ENCODE measurements at regions not wholly inside any gene's neighbourhood (a gene's known extent, or its start where the extent isn't known, plus 50 kb on each side); places are given as distances from the start of the nearest gene placed in this dataset.
"Not testable (repeated sequence)": the region's sequence is repeated elsewhere in the genome, so short reads cannot be mapped to it uniquely, and the experiment has no call there.

- H3K27ac ChIP-seq (ENCODE audit: low read depth in 2 of 2, low read length in 1 of 2), result no peak overlapping the region
- H3K36me3 ChIP-seq (ENCODE audit: control insufficient read depth in 2 of 2, insufficient read depth in 2 of 2, low read length in 1 of 2), result no peaks in the 10 kb centered on the region
- no peaks in the 10 kb centered on the region for H3K4me1 ChIP-seq (ENCODE audit: control insufficient read depth in 2 of 2, insufficient read depth in 2 of 2, low read length in 1 of 2)
- no peak overlapping the region for H3K4me3 ChIP-seq (ENCODE audit: low read depth in 1 of 2, low read length in 2 of 2)
- 84 to 89% methylated on average over 1 of the region's 1 CpG for WGBS, 2 donors
- no peaks in the 10 kb centered on the region for H3K27me3 ChIP-seq (ENCODE audit: control insufficient read depth in 1 of 2, insufficient read depth in 2 of 2, low read length in 2 of 2)
- H3K9me3 ChIP-seq (ENCODE audit: control insufficient read depth in 2 of 2, insufficient read depth in 1 of 2, low read depth in 1 of 2, low read length in 1 of 2), result no peaks in the 10 kb centered on the region
Measured at GRCh38 chr20:54742193-54742592, 266.8 kb downstream of the DOK5 start.

GRCh38 chr20:54736421-54736820, 261.0 kb downstream of the DOK5 start:
- H3K4me1 ChIP-seq (ENCODE audit: control insufficient read depth in 2 of 2, insufficient read depth in 2 of 2, low read length in 1 of 2), result no peaks in the 10 kb centered on the region
- no peaks in the 10 kb centered on the region for H3K36me3 ChIP-seq (ENCODE audit: control insufficient read depth in 2 of 2, insufficient read depth in 2 of 2, low read length in 1 of 2)
- WGBS, 2 donors, result 87 to 89% methylated on average over 4 of the region's 4 CpGs
- H3K4me3 ChIP-seq (ENCODE audit: low read depth in 1 of 2, low read length in 2 of 2), result no peak overlapping the region
- no peak overlapping the region for H3K27ac ChIP-seq (ENCODE audit: low read depth in 2 of 2, low read length in 1 of 2)
- H3K27me3 ChIP-seq (ENCODE audit: control insufficient read depth in 1 of 2, insufficient read depth in 2 of 2, low read length in 2 of 2), result no peaks in the 10 kb centered on the region
- H3K9me3 ChIP-seq (ENCODE audit: control insufficient read depth in 2 of 2, insufficient read depth in 1 of 2, low read depth in 1 of 2, low read length in 1 of 2), result no peaks in the 10 kb centered on the region

- no peaks in the 10 kb centered on the region for H3K4me1 ChIP-seq (ENCODE audit: control insufficient read depth in 2 of 2, insufficient read depth in 2 of 2, low read length in 1 of 2)
- no peak overlapping the region for H3K27ac ChIP-seq (ENCODE audit: low read depth in 2 of 2, low read length in 1 of 2)
- H3K9me3 ChIP-seq (ENCODE audit: control insufficient read depth in 2 of 2, insufficient read depth in 1 of 2, low read depth in 1 of 2, low read length in 1 of 2), result no peaks in the 10 kb centered on the region
- H3K27me3 ChIP-seq (ENCODE audit: control insufficient read depth in 1 of 2, insufficient read depth in 2 of 2, low read length in 2 of 2), result no peaks in the 10 kb centered on the region
- no peaks in the 10 kb centered on the region for H3K36me3 ChIP-seq (ENCODE audit: control insufficient read depth in 2 of 2, insufficient read depth in 2 of 2, low read length in 1 of 2)
- H3K4me3 ChIP-seq (ENCODE audit: low read depth in 1 of 2, low read length in 2 of 2), result no peak overlapping the region
Measured at GRCh38 chr20:54733687-54734086, 258.3 kb downstream of the DOK5 start.

GRCh38 chr20:54727490-54727889, 252.1 kb downstream of the DOK5 start:
- Histone ChIP-seq H3K36me3 (ENCODE audit: control insufficient read depth in 2 of 2, insufficient read depth in 2 of 2, low read length in 1 of 2) (no peaks in the 10 kb centered on the region), H3K9me3 (ENCODE audit: control insufficient read depth in 2 of 2, insufficient read depth in 1 of 2, low read depth in 1 of 2, low read length in 1 of 2) (no peaks in the 10 kb centered on the region), H3K4me1 (ENCODE audit: control insufficient read depth in 2 of 2, insufficient read depth in 2 of 2, low read length in 1 of 2) (no peaks in the 10 kb centered on the region), H3K27ac (ENCODE audit: low read depth in 2 of 2, low read length in 1 of 2) (no peak overlapping the region), H3K4me3 (ENCODE audit: low read depth in 1 of 2, low read length in 2 of 2) (no peak overlapping the region), H3K27me3 (ENCODE audit: control insufficient read depth in 1 of 2, insufficient read depth in 2 of 2, low read length in 2 of 2) (no peaks in the 10 kb centered on the region)
- WGBS, 2 donors, result 77 to 78% methylated on average over 4 of the region's 4 CpGs

GRCh38 chr20:54726687-54727300, 251.4 kb downstream of the DOK5 start:
- H3K4me1 ChIP-seq (ENCODE audit: control insufficient read depth in 2 of 2, insufficient read depth in 2 of 2, low read length in 1 of 2), result no peaks in the 10 kb centered on the region
- no peaks in the 10 kb centered on the region for H3K36me3 ChIP-seq (ENCODE audit: control insufficient read depth in 2 of 2, insufficient read depth in 2 of 2, low read length in 1 of 2)
- H3K27ac ChIP-seq (ENCODE audit: low read depth in 2 of 2, low read length in 1 of 2), result no peak overlapping the region
- H3K9me3 ChIP-seq (ENCODE audit: control insufficient read depth in 2 of 2, insufficient read depth in 1 of 2, low read depth in 1 of 2, low read length in 1 of 2), result no peaks in the 10 kb centered on the region
- 34 to 42% methylated on average over 6 of the region's 6 CpGs for WGBS, 2 donors
- H3K27me3 ChIP-seq (ENCODE audit: control insufficient read depth in 1 of 2, insufficient read depth in 2 of 2, low read length in 2 of 2), result no peaks in the 10 kb centered on the region
- no peak overlapping the region for H3K4me3 ChIP-seq (ENCODE audit: low read depth in 1 of 2, low read length in 2 of 2)

GRCh38 chr20:54725266-54725665, 249.9 kb downstream of the DOK5 start:
- H3K9me3 ChIP-seq (ENCODE audit: control insufficient read depth in 2 of 2, insufficient read depth in 1 of 2, low read depth in 1 of 2, low read length in 1 of 2); H3K36me3 ChIP-seq (ENCODE audit: control insufficient read depth in 2 of 2, insufficient read depth in 2 of 2, low read length in 1 of 2); H3K4me1 ChIP-seq (ENCODE audit: control insufficient read depth in 2 of 2, insufficient read depth in 2 of 2, low read length in 1 of 2); H3K27ac ChIP-seq (ENCODE audit: low read depth in 2 of 2, low read length in 1 of 2); H3K4me3 ChIP-seq (ENCODE audit: low read depth in 1 of 2, low read length in 2 of 2); H3K27me3 ChIP-seq (ENCODE audit: control insufficient read depth in 1 of 2, insufficient read depth in 2 of 2, low read length in 2 of 2): not testable (repeated sequence)
- WGBS, 2 donors, result 77 to 85% methylated on average over 2 of the region's 2 CpGs

GRCh38 chr20:54723723-54724122, 248.3 kb downstream of the DOK5 start:
- no peak overlapping the region for H3K4me3 ChIP-seq (ENCODE audit: low read depth in 1 of 2, low read length in 2 of 2)
- H3K27ac ChIP-seq (ENCODE audit: low read depth in 2 of 2, low read length in 1 of 2), result no peak overlapping the region
- no peaks in the 10 kb centered on the region for H3K36me3 ChIP-seq (ENCODE audit: control insufficient read depth in 2 of 2, insufficient read depth in 2 of 2, low read length in 1 of 2)
- H3K4me1 ChIP-seq (ENCODE audit: control insufficient read depth in 2 of 2, insufficient read depth in 2 of 2, low read length in 1 of 2), result no peaks in the 10 kb centered on the region
- 100% methylated on average over 1 of the region's 1 CpG for WGBS, 2 donors
- no peaks in the 10 kb centered on the region for H3K27me3 ChIP-seq (ENCODE audit: control insufficient read depth in 1 of 2, insufficient read depth in 2 of 2, low read length in 2 of 2)
- H3K9me3 ChIP-seq (ENCODE audit: control insufficient read depth in 2 of 2, insufficient read depth in 1 of 2, low read depth in 1 of 2, low read length in 1 of 2), result no peaks in the 10 kb centered on the region

GRCh38 chr20:54717983-54718382, 242.6 kb downstream of the DOK5 start:
- Histone ChIP-seq H3K9me3 (ENCODE audit: control insufficient read depth in 2 of 2, insufficient read depth in 1 of 2, low read depth in 1 of 2, low read length in 1 of 2) (no peaks in the 10 kb centered on the region), H3K4me3 (ENCODE audit: low read depth in 1 of 2, low read length in 2 of 2) (no peak overlapping the region), H3K36me3 (ENCODE audit: control insufficient read depth in 2 of 2, insufficient read depth in 2 of 2, low read length in 1 of 2) (no peaks in the 10 kb centered on the region), H3K27me3 (ENCODE audit: control insufficient read depth in 1 of 2, insufficient read depth in 2 of 2, low read length in 2 of 2) (no peaks in the 10 kb centered on the region), H3K4me1 (ENCODE audit: control insufficient read depth in 2 of 2, insufficient read depth in 2 of 2, low read length in 1 of 2) (no peaks in the 10 kb centered on the region), H3K27ac (ENCODE audit: low read depth in 2 of 2, low read length in 1 of 2) (no peak overlapping the region)
- 68 to 71% methylated on average over 3 of the region's 3 CpGs for WGBS, 2 donors

- Histone ChIP-seq H3K27ac (ENCODE audit: low read depth in 2 of 2, low read length in 1 of 2) (no peak overlapping the region), H3K9me3 (ENCODE audit: control insufficient read depth in 2 of 2, insufficient read depth in 1 of 2, low read depth in 1 of 2, low read length in 1 of 2) (no peaks in the 10 kb centered on the region), H3K4me3 (ENCODE audit: low read depth in 1 of 2, low read length in 2 of 2) (no peak overlapping the region), H3K4me1 (ENCODE audit: control insufficient read depth in 2 of 2, insufficient read depth in 2 of 2, low read length in 1 of 2) (no peaks in the 10 kb centered on the region), H3K36me3 (ENCODE audit: control insufficient read depth in 2 of 2, insufficient read depth in 2 of 2, low read length in 1 of 2) (no peaks in the 10 kb centered on the region), H3K27me3 (ENCODE audit: control insufficient read depth in 1 of 2, insufficient read depth in 2 of 2, low read length in 2 of 2) (no peaks in the 10 kb centered on the region)
Measured at GRCh38 chr20:54716790-54717189, 241.4 kb downstream of the DOK5 start.

- WGBS, 2 donors, result 74 to 86% methylated on average over 5 of the region's 5 CpGs
- H3K27ac ChIP-seq (ENCODE audit: low read depth in 2 of 2, low read length in 1 of 2), result no peak overlapping the region
Measured at GRCh38 chr20:54716174-54716747, 240.9 kb downstream of the DOK5 start.

More at GRCh38 chr20:54716174-54716747, 240.9 kb downstream of the DOK5 start:
- H3K27me3 ChIP-seq (ENCODE audit: control insufficient read depth in 1 of 2, insufficient read depth in 2 of 2, low read length in 2 of 2), result no peaks in the 10 kb centered on the region
- no peaks in the 10 kb centered on the region for H3K4me1 ChIP-seq (ENCODE audit: control insufficient read depth in 2 of 2, insufficient read depth in 2 of 2, low read length in 1 of 2)
- H3K9me3 ChIP-seq (ENCODE audit: control insufficient read depth in 2 of 2, insufficient read depth in 1 of 2, low read depth in 1 of 2, low read length in 1 of 2), result no peaks in the 10 kb centered on the region
- H3K36me3 ChIP-seq (ENCODE audit: control insufficient read depth in 2 of 2, insufficient read depth in 2 of 2, low read length in 1 of 2), result no peaks in the 10 kb centered on the region
- no peak overlapping the region for H3K4me3 ChIP-seq (ENCODE audit: low read depth in 1 of 2, low read length in 2 of 2)
